HG03135 (cell line): ENCODE measurements at regions not wholly inside any gene's neighbourhood (a gene's known extent, or its start where the extent isn't known, plus 50 kb on each side); places are given as distances from the start of the nearest gene placed in this dataset.

Experiments used
- ATAC-seq: cut with Tn5 transposase; IDR thresholded peaks from one replicate; pipeline ENCODE4 v1.9.1; 2021; ENCODE audit warnings: mild to moderate bottlenecking, moderate library complexity; ENCODE audit not compliant: unreplicated experiment

GRCh38 chr13:29959086-29959485 lies 108.7 kb upstream of the UBL3 start:
- no peak for ATAC-seq

- no peak for ATAC-seq
These were observed 108.1 kb upstream of the UBL3 start for GRCh38 chr13:29958476-29958875.

GRCh38 chr13:29957320-29957719 lies 106.9 kb upstream of the UBL3 start:
- ATAC-seq = no peak

GRCh38 chr13:29956853-29957252 lies 106.4 kb upstream of the UBL3 start:
- no peak for ATAC-seq

DNA sequence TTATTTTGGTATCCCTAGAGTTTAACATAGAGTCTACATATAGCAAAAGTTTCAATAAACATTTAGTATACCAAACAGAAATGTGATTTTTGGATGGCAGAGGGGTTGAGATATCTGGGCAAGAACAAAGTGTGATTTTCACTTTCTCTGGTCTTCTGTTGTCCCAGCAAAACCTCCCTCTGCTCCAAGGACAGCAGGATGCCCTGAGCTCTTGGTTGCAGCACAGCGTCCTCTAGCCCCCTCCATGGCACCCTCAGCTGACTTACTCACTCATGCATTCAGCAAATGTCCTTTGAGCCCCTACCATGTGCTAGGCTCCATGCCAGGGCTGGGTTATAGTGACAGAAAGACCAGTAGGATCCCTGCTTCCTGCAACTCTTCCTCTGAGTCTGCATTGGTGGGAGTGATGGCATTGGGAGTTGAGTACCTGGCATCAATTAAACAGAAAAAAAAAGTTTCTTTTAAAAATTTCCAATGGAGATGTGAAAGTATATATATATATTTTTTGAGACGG lies 104.8 kb upstream of the UBL3 start:
- ATAC-seq = no peak

GRCh38 chr13:29954082-29955028 lies 103.9 kb upstream of the UBL3 start:
- no peak for ATAC-seq

DNA sequence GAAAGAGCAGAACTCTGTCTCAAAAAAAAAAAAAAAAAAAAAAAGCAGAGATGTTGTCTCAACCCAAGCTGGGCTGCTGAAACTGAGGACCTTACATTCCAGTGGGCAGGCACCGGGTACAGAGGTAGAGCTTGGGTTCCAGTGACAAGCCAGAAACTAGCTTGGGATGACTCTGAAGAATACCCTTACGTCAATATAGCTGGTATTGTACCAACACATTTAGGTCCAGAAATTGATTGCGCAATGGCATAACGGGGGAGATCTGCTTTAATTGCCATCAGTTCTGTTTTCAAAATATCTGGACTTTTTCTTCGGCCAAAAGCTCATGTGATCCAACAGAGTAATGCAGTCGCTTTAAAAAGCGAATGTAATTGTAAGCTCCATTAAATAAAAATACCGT lies 103.1 kb upstream of the UBL3 start:
- no peak for ATAC-seq

GRCh38 chr13:29952245-29952644 lies 101.8 kb upstream of the UBL3 start:
- ATAC-seq = no peak

DNA sequence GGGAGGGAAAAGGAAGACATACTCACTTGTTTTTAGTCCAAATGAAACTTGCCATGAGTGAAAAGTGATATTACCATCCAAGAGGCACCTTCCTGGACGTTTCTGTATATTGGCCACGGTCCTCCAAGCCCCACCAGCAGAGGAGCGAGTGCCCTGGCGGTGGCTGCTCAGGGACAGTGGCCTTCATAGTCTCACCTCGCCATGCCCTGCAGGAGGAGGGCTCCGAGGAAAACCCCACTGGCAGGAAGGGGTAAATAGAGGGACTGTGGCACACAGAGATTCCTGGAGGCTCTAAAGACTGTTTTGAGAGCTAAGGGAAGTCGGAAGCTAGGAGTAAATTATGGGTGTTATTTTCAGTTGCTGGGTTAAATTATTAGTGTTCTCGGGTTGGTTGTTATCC lies 98.4 kb upstream of the UBL3 start:
- ATAC-seq = no peak

GRCh38 chr13:29948244-29948643 lies 97.8 kb upstream of the UBL3 start:
- no peak for ATAC-seq

- no peak for ATAC-seq
These were observed 97.4 kb upstream of the UBL3 start for GRCh38 chr13:29947839-29948238.

DNA sequence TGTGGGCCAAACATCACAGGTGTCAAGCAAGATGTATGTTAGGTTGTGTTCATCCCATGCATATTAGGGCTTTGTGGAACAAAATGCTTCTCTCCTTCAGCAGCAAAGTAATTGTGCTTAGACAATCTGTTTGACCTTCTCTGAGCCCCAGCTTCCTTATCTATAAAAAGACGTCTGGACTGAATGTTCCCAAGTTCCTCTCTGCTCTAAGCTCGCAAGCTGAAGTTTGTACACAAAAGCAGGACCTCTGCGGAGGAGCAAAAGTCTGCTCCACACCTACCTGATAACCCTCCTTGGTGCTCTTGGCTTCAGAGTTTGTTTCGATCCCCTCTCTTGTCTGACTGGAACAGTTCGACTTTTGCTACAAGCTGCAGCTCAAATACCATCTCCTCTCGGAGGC lies 95.7 kb upstream of the UBL3 start:
- no peak for ATAC-seq

GRCh38 chr13:29943686-29944085 lies 93.3 kb upstream of the UBL3 start:
- ATAC-seq = no peak

DNA sequence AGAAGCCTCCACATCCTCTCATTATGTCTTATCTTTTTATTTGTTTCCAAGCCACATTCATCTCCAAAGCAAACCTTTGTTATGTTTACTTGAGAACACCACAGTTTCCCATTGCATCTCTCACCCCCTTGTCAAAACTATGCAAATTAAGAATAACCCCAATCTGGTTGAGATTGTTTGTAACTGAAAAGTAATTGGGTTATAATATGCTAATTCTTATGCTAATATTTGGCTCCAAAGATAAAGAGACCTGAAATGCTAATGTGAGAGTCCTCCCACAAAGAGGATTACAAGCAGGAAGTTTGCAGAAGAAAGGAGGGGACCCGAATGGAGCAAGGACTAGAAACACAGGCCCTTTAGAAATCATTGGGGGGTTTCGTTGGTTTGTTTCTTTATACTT lies 92.9 kb upstream of the UBL3 start:
- no peak for ATAC-seq

DNA sequence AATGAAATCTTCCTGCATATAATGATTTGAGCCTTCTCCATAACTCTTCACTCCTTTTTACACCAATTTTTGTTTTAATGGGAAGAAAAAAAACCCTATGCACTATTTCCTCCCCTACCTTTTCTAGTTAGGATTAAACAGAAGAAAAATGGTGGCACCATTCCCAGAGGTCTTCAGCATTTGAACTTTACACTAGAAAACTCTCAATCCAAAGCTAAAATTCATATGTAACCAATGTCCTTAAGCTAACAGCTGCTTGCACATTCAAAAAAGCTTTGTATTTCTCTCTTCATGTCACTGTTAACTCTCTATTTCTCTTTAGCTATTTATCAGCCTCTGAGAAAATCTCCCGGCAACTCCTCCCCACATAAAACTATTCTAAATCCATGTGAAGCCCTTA lies 90.3 kb upstream of the UBL3 start:
- no peak for ATAC-seq

DNA sequence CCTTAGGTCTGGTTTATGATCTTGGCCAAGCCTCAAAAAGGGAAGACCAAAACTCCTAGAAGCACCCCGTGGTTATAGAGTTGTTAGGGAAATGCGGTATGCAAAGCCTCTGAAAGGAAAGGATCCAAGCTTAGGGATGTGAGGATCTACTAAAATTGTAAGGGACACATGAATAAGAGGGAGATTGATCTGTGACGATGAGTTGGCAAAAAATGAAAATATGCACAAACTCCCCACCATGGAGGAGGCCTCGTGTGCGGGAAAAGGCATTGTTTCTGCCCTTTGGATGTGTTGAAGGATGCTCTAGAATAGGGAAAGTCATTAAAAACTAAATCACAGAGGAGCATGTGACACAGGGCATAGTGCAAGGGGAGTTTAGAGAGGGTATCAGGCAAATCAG lies 88.7 kb upstream of the UBL3 start:
- ATAC-seq = no peak

- no peak for ATAC-seq
These were observed 87.4 kb upstream of the UBL3 start for GRCh38 chr13:29937841-29938240.

- no peak for ATAC-seq
These were observed 87.0 kb upstream of the UBL3 start for GRCh38 chr13:29937379-29937778.

DNA sequence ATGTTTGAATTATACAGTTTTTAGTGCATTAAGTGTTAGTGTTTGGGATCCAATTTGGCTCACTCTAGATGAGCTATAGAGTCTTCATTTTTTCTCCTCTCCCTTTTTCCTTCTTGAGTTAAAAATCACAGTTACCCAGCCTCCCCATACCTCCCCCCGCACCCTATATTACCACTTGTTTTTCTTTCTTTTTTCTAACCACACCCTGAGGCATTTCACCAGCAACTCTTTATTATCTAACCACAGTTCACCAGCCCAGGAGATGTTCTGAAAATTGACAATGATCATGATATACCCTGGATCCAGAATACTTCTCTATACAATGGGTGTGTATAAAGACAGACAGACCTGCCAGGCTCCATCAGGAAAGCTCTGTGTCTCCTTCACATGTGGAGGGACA lies 86.5 kb upstream of the UBL3 start:
- no peak for ATAC-seq

DNA sequence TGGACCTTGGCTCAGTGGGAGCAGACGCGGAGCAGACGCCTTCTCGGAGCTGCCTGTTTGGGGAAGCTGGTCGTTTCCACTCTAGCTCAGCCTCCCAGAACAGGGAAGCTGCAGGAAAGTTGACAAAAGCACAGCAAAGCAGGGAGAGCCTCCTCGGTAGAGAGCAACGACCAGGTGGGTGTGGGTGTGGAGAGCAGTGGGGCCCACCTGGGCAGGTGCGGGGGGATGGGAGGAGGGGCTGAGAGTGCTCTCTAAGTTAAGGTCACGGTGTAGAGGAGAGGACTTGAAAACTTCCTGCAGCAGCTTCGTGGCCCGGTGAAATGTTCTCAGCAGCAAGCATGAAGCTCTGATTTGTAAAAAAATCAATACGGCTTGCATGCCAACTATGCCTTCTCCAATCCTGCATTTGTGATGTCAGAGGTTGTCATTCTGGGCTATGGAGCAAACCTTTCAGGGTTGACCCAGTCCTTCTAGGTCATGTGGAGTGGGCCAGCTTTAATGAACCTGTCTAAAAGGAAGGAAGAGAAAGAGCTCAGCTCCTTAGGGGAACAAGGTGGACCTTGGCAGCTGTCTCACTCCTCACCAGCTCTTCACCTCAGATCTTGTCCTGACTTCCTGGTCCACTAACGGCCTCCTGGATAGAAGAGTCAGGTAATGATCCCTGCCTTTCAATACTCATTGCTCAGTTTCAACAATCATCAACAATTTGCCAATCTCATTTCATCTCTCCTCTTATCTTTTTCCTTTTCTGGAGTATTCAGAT lies 85.8 kb upstream of the UBL3 start:
- no peak for ATAC-seq

- peak; percentile 96 for ATAC-seq
These were observed 85.0 kb upstream of the UBL3 start for GRCh38 chr13:29935309-29935981.
